ENCODE measurements at regions not wholly inside any gene's neighbourhood (a gene's known extent, or its start where the extent isn't known, plus 50 kb on each side); places are given as distances from the start of the nearest gene placed in this dataset.

DNA sequence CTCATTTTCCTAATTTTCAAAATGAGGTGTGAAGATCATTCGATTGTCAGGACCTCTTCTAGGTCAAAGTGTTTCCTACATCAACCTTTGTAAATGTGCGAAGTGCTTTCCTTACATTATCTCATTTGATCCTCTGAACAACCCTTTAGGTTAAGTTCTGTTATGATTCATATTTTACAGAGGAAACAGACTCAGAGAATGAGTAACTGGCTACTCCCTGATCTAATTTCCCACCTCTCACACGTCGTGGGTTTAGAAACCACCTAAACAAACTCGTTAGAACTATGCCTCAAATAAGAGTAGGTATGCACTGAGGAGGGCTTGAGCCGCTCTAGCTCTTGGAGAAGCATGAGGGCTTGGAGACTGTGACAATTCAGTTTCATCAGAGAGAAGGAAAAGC, 148.6 kb downstream of the CD47 start:
- intact Hi-C loops (cut with micrococcal nuclease) (no loop called here), dilution Hi-C loops (cut with MboI; ENCODE audit: extremely low pct_ligation_motif_present, low sequenced_read_pairs) (no loop called here)
- Histone ChIP-seq H3K36me3 (ENCODE audit: control insufficient read depth in 2 of 2, extremely low read depth in 1 of 2, insufficient read depth in 2 of 2, low read length in 2 of 2) (no peaks in the 10 kb centered on the region), H3K9ac (replicated peaks; ENCODE audit: extremely low read depth, insufficient read depth, low read length) (no peak overlapping the region), H2AFZ (ENCODE audit: low read depth, low read length) (peak overlapping the region; percentile 30), H3K4me3 (replicated peaks in 1 of 3; ENCODE audit: insufficient read depth in 1 of 3, low read depth in 1 of 3, low read length in 3 of 3) (no peak overlapping the region), H3K9me1 (replicated peaks; ENCODE audit: control insufficient read depth, extremely low read depth, insufficient read depth, low read length) (no peaks in the 10 kb centered on the region), H3K4me2 (ENCODE audit: insufficient read depth, low read length) (peak overlapping the region; percentile 42), H3K4me1 (ENCODE audit: control insufficient read depth, extremely low read depth, insufficient read depth, low read length) (peaks cover 13% of the 10 kb centered on the region), H3K27ac (ENCODE audit: insufficient read depth, low read depth, low read length) (no peak overlapping the region), H4K20me1 (replicated peaks; ENCODE audit: control insufficient read depth, extremely low read depth, insufficient read depth, low read length) (no peaks in the 10 kb centered on the region), H3K79me2 (ENCODE audit: control insufficient read depth, insufficient read depth, low read length) (no peaks in the 10 kb centered on the region), H3K27me3 (ENCODE audit: control insufficient read depth in 2 of 2, insufficient read depth in 2 of 2, low read length in 2 of 2) (no peaks in the 10 kb centered on the region), H3K9me3 (replicated peaks; ENCODE audit: control insufficient read depth, insufficient read depth, low read length) (no peaks in the 10 kb centered on the region)
- BruUV-seq (replicated peaks), result no TSS peak
- CTCF ChIA-PET, result no interaction called here
- TF ChIP-seq POLR2A (IDR thresholded peaks at IDR 0.05; ENCODE audit: low read depth, low read length) (no peak), POLR2AphosphoS5 (IDR thresholded peaks at IDR 0.05; ENCODE audit: insufficient read depth, low read depth, low read length) (no peak), FOS (IDR thresholded peaks at IDR 0.05; ENCODE audit: borderline replicate concordance, insufficient read depth, low read length) (peak; percentile 96), GATA2 (IDR thresholded peaks at IDR 0.05; ENCODE audit: insufficient read depth, insufficient read length, low read depth, low read length) (peak; percentile 58), EZH2 (IDR thresholded peaks at IDR 0.05; ENCODE audit: borderline replicate concordance, low read depth, low read length, severe bottlenecking) (no peak), MYC (IDR thresholded peaks at IDR 0.05; ENCODE audit: low read depth, low read length) (no peak), JUN (IDR thresholded peaks at IDR 0.05; ENCODE audit: borderline replicate concordance, insufficient read depth, insufficient read length, low read depth) (peak; percentile 51)
- TF ChIP-seq, protein P1, sequence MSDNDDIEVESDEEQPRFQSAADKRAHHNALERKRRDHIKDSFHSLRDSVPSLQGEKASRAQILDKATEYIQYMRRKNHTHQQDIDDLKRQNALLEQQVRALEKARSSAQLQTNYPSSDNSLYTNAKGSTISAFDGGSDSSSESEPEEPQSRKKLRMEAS (IDR thresholded peaks at IDR 0.05; ENCODE audit: insufficient read depth, insufficient read length), result no peak
- TF ChIP-seq, protein P2, sequence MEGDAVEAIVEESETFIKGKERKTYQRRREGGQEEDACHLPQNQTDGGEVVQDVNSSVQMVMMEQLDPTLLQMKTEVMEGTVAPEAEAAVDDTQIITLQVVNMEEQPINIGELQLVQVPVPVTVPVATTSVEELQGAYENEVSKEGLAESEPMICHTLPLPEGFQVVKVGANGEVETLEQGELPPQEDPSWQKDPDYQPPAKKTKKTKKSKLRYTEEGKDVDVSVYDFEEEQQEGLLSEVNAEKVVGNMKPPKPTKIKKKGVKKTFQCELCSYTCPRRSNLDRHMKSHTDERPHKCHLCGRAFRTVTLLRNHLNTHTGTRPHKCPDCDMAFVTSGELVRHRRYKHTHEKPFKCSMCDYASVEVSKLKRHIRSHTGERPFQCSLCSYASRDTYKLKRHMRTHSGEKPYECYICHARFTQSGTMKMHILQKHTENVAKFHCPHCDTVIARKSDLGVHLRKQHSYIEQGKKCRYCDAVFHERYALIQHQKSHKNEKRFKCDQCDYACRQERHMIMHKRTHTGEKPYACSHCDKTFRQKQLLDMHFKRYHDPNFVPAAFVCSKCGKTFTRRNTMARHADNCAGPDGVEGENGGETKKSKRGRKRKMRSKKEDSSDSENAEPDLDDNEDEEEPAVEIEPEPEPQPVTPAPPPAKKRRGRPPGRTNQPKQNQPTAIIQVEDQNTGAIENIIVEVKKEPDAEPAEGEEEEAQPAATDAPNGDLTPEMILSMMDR (IDR thresholded peaks at IDR 0.05; ENCODE audit: extremely low read depth in 1 of 2, insufficient read depth in 1 of 2, low read depth in 1 of 2, low read length in 2 of 2), result no peak
- POLR2A ChIA-PET, result no interaction called here
- DNase-seq (ENCODE audit: low read depth, low spot score) (peak; percentile 68), FAIRE-seq (peak; percentile 28)
